ENCODE measurements at regions not wholly inside any gene's neighbourhood (a gene's known extent, or its start where the extent isn't known, plus 50 kb on each side); places are given as distances from the start of the nearest gene placed in this dataset.

DNA sequence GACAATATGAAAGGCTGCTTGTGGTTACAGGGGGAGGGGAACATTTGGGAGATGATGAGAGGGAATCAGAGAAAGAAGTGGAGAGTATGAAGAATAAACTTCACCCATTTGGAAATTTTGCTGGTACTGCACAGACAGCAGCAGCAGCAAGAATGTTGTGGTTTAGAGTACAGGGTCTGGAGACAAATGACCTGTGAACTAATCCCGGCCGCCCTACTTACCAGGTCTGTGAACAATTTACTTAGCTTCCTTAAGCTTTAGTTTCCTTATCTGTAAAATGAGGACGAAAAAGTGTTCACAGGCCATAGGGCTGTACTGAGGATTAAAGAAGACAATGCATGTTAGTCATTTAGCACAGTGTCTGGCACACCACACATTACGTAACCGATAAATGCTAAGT is 685.4 kb upstream of the CELF4 start:
- TF ChIP-seq CTCF (conservative IDR thresholded peaks at IDR 0.05; ENCODE audit: low read length) = no peak
- no peak for TF ChIP-seq EZH2phosphoT487 (IDR thresholded peaks at IDR 0.05; ENCODE audit: borderline replicate concordance, low read depth, low read length)
